ENCODE measurements at regions not wholly inside any gene's neighbourhood (a gene's known extent, or its start where the extent isn't known, plus 50 kb on each side); places are given as distances from the start of the nearest gene placed in this dataset.

DNA sequence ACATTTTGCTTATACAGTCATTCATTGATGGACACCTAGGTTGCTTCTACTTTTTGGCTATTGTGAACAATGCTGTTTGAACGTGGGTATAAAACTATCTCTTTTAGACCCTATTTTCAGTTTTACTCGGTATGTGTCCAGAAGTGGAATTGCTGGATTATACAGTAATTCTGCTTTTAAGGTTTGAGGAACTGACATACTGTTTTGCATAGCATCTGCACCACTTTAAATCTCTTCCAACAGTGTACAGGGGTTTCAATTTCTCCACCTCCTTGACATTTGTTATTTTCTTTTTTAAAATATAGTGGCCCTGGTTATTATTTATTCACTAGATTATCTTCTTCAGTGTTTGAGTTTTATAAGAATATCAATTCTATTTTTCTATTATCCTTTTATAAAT is 116.9 kb downstream of the USP22 start (continued):
- TF ChIP-seq ELF4 (CRISPR knock-in tag; IDR thresholded peaks at IDR 0.05; ENCODE audit: low read depth) (no peak), ZNF317 (CRISPR knock-in tag; IDR thresholded peaks at IDR 0.05; ENCODE audit: borderline replicate concordance, low read depth) (no peak), TCF7 (CRISPR knock-in tag; IDR thresholded peaks at IDR 0.05; ENCODE audit: low read depth) (no peak), MYBL2 (CRISPR knock-in tag; IDR thresholded peaks at IDR 0.05) (no peak), ZNF396 (CRISPR knock-in tag; IDR thresholded peaks at IDR 0.05; ENCODE audit: borderline replicate concordance) (no peak), GRHL2 (CRISPR knock-in tag; IDR thresholded peaks at IDR 0.05; ENCODE audit: insufficient replicate concordance, severe bottlenecking) (no peak), NR3C1 (CRISPR knock-in tag; conservative IDR thresholded peaks at IDR 0.05; ENCODE audit: low read depth) (no peak), SOX15 (CRISPR knock-in tag; IDR thresholded peaks at IDR 0.05) (no peak)
- TF ChIP-seq, protein P1, sequence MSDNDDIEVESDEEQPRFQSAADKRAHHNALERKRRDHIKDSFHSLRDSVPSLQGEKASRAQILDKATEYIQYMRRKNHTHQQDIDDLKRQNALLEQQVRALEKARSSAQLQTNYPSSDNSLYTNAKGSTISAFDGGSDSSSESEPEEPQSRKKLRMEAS (CRISPR knock-in tag; IDR thresholded peaks at IDR 0.05), result no peak
- TF ChIP-seq, protein P2, sequence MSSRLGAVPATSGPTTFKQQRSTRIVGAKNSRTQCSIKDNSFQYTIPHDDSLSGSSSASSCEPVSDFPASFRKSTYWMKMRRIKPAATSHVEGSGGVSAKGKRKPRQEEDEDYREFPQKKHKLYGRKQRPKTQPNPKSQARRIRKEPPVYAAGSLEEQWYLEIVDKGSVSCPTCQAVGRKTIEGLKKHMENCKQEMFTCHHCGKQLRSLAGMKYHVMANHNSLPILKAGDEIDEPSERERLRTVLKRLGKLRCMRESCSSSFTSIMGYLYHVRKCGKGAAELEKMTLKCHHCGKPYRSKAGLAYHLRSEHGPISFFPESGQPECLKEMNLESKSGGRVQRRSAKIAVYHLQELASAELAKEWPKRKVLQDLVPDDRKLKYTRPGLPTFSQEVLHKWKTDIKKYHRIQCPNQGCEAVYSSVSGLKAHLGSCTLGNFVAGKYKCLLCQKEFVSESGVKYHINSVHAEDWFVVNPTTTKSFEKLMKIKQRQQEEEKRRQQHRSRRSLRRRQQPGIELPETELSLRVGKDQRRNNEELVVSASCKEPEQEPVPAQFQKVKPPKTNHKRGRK (CRISPR knock-in tag; IDR thresholded peaks at IDR 0.05; ENCODE audit: borderline replicate concordance), result no peak
- TF ChIP-seq, protein P3, sequence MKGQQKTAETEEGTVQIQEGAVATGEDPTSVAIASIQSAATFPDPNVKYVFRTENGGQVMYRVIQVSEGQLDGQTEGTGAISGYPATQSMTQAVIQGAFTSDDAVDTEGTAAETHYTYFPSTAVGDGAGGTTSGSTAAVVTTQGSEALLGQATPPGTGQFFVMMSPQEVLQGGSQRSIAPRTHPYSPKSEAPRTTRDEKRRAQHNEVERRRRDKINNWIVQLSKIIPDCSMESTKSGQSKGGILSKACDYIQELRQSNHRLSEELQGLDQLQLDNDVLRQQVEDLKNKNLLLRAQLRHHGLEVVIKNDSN (CRISPR knock-in tag; IDR thresholded peaks at IDR 0.05), result no peak
- TF ChIP-seq, protein P4, sequence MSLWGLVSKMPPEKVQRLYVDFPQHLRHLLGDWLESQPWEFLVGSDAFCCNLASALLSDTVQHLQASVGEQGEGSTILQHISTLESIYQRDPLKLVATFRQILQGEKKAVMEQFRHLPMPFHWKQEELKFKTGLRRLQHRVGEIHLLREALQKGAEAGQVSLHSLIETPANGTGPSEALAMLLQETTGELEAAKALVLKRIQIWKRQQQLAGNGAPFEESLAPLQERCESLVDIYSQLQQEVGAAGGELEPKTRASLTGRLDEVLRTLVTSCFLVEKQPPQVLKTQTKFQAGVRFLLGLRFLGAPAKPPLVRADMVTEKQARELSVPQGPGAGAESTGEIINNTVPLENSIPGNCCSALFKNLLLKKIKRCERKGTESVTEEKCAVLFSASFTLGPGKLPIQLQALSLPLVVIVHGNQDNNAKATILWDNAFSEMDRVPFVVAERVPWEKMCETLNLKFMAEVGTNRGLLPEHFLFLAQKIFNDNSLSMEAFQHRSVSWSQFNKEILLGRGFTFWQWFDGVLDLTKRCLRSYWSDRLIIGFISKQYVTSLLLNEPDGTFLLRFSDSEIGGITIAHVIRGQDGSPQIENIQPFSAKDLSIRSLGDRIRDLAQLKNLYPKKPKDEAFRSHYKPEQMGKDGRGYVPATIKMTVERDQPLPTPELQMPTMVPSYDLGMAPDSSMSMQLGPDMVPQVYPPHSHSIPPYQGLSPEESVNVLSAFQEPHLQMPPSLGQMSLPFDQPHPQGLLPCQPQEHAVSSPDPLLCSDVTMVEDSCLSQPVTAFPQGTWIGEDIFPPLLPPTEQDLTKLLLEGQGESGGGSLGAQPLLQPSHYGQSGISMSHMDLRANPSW (CRISPR knock-in tag; conservative IDR thresholded peaks at IDR 0.05; ENCODE audit: low read depth), result no peak
- TF ChIP-seq, protein P5, sequence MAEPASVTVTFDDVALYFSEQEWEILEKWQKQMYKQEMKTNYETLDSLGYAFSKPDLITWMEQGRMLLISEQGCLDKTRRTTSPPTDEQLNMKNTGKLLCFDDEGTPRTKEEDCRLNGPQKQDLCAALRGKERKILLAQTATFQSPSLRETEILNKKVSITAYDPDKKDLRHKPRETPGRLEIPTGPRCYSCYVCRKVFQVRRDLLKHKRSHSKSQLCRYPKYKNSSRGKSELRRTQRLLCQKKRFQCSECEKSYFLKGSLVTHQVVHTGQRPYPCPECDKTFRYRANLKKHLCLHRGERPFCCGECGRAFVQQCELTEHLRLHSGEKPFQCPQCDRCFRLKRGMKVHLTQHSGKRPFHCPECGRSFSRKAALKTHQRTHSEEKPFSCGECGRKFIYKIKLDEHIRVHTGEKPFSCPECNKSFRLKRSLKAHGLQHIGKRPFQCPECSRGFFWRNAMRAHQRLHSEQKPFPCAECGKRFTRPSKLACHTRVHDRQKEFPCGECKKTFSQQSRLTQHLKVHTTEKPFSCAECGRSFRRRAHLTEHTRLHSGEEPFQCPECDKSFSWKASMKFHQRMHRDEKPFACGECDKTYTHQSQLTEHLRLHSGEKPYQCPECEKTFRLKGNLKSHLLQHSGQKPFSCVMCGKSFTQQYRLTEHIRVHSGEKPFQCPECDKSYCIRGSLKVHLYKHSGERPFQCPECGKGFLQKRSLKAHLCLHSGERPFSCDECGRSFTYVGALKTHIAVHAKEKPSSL (CRISPR knock-in tag; conservative IDR thresholded peaks at IDR 0.05), result no peak
- TF ChIP-seq, protein P6, sequence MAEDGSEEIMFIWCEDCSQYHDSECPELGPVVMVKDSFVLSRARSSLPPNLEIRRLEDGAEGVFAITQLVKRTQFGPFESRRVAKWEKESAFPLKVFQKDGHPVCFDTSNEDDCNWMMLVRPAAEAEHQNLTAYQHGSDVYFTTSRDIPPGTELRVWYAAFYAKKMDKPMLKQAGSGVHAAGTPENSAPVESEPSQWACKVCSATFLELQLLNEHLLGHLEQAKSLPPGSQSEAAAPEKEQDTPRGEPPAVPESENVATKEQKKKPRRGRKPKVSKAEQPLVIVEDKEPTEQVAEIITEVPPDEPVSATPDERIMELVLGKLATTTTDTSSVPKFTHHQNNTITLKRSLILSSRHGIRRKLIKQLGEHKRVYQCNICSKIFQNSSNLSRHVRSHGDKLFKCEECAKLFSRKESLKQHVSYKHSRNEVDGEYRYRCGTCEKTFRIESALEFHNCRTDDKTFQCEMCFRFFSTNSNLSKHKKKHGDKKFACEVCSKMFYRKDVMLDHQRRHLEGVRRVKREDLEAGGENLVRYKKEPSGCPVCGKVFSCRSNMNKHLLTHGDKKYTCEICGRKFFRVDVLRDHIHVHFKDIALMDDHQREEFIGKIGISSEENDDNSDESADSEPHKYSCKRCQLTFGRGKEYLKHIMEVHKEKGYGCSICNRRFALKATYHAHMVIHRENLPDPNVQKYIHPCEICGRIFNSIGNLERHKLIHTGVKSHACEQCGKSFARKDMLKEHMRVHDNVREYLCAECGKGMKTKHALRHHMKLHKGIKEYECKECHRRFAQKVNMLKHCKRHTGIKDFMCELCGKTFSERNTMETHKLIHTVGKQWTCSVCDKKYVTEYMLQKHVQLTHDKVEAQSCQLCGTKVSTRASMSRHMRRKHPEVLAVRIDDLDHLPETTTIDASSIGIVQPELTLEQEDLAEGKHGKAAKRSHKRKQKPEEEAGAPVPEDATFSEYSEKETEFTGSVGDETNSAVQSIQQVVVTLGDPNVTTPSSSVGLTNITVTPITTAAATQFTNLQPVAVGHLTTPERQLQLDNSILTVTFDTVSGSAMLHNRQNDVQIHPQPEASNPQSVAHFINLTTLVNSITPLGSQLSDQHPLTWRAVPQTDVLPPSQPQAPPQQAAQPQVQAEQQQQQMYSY (CRISPR knock-in tag; IDR thresholded peaks at IDR 0.05), result no peak

- H3K27ac Mint-ChIP-seq, result no peak overlapping the region
- ATAC-seq, result no peak
- TF ChIP-seq CREM (CRISPR knock-in tag; IDR thresholded peaks at IDR 0.05), result no peak
- TF ChIP-seq PREB (CRISPR knock-in tag; IDR thresholded peaks at IDR 0.05; ENCODE audit: borderline replicate concordance), result no peak
- TF ChIP-seq, protein P7, sequence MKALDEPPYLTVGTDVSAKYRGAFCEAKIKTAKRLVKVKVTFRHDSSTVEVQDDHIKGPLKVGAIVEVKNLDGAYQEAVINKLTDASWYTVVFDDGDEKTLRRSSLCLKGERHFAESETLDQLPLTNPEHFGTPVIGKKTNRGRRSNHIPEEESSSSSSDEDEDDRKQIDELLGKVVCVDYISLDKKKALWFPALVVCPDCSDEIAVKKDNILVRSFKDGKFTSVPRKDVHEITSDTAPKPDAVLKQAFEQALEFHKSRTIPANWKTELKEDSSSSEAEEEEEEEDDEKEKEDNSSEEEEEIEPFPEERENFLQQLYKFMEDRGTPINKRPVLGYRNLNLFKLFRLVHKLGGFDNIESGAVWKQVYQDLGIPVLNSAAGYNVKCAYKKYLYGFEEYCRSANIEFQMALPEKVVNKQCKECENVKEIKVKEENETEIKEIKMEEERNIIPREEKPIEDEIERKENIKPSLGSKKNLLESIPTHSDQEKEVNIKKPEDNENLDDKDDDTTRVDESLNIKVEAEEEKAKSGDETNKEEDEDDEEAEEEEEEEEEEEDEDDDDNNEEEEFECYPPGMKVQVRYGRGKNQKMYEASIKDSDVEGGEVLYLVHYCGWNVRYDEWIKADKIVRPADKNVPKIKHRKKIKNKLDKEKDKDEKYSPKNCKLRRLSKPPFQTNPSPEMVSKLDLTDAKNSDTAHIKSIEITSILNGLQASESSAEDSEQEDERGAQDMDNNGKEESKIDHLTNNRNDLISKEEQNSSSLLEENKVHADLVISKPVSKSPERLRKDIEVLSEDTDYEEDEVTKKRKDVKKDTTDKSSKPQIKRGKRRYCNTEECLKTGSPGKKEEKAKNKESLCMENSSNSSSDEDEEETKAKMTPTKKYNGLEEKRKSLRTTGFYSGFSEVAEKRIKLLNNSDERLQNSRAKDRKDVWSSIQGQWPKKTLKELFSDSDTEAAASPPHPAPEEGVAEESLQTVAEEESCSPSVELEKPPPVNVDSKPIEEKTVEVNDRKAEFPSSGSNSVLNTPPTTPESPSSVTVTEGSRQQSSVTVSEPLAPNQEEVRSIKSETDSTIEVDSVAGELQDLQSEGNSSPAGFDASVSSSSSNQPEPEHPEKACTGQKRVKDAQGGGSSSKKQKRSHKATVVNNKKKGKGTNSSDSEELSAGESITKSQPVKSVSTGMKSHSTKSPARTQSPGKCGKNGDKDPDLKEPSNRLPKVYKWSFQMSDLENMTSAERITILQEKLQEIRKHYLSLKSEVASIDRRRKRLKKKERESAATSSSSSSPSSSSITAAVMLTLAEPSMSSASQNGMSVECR (CRISPR knock-in tag; IDR thresholded peaks at IDR 0.05; ENCODE audit: borderline replicate concordance), result no peak
- TF ChIP-seq FOXJ3 (CRISPR knock-in tag; IDR thresholded peaks at IDR 0.05; ENCODE audit: borderline replicate concordance), result no peak
Observed at GRCh38 chr17:20926532-20926931, 116.3 kb downstream of the USP22 start.

More at GRCh38 chr17:20926532-20926931, 116.3 kb downstream of the USP22 start:
- no peaks in the 10 kb centered on the region for H3K36me3 Mint-ChIP-seq
- no peaks in the 10 kb centered on the region for H3K9me3 Mint-ChIP-seq
- ChIA-PET POLR2A (no interaction called here), CTCF (no interaction called here)
- no peaks in the 10 kb centered on the region for H3K27me3 Mint-ChIP-seq (ENCODE audit: low read depth)
- DNase-seq (ENCODE audit: low spot score), result no peak
- peaks cover 4% of the 10 kb centered on the region; the same call in 1 of the 2 replicates for H3K4me1 Mint-ChIP-seq
- H3K4me3 Mint-ChIP-seq, result no peak overlapping the region
